ENCODE measurements at regions not wholly inside any gene's neighbourhood (a gene's known extent, or its start where the extent isn't known, plus 50 kb on each side); places are given as distances from the start of the nearest gene placed in this dataset.

- H3K36me3 Mint-ChIP-seq: no peaks in the 10 kb centered on the region
- Histone ChIP-seq H3K9me3 (no peaks in the 10 kb centered on the region), H3K36me3 (ENCODE audit: control insufficient read depth in 2 of 2, extremely low read depth in 1 of 2, insufficient read depth in 1 of 2, low read length in 1 of 2) (no peaks in the 10 kb centered on the region), H3K27ac (ENCODE audit: low read length) (no peak overlapping the region), H3K4me1 (ENCODE audit: control insufficient read depth in 1 of 2, extremely low read depth in 1 of 2, insufficient read depth in 2 of 2, low read length in 2 of 2) (no peaks in the 10 kb centered on the region), H3K4me3 (ENCODE audit: control insufficient read depth in 1 of 2, extremely low read depth in 1 of 2, low read length in 1 of 2) (no peak overlapping the region), H3K27me3 (replicated peaks in 1 of 2; ENCODE audit: control insufficient read depth in 2 of 2, extremely low read depth in 1 of 2, insufficient read depth in 2 of 2, low read length in 1 of 2) (no peaks in the 10 kb centered on the region)
- no peak for ATAC-seq (replicated peaks in 1 of 4)
- POLR2A ChIA-PET: no interaction called here
- no CpG with 5 or more reads among the region's 1 CpG for WGBS (ENCODE audit: insufficient coverage)
- H3K9me3 Mint-ChIP-seq: peaks cover 0 to 7% (median 0%) of the 10 kb centered on the region in 3 donors
- CTCF ChIA-PET: no interaction called here
- no peak overlapping the region for H3K27ac Mint-ChIP-seq
- H3K4me3 Mint-ChIP-seq: no peak overlapping the region
- no peaks in the 10 kb centered on the region for H3K4me1 Mint-ChIP-seq
- H3K27me3 Mint-ChIP-seq: no peaks in the 10 kb centered on the region
- no peak for DNase-seq
These were observed 361.6 kb upstream of the MARCKS start for GRCh38 chr6:113495521-113495920.

- no peaks in the 10 kb centered on the region for H3K4me1 Mint-ChIP-seq
- DNase-seq: no peak
- Histone ChIP-seq H3K4me3 (ENCODE audit: control insufficient read depth in 1 of 2, extremely low read depth in 1 of 2, low read length in 1 of 2) (no peak overlapping the region), H3K27me3 (replicated peaks in 1 of 2; ENCODE audit: control insufficient read depth in 2 of 2, extremely low read depth in 1 of 2, insufficient read depth in 2 of 2, low read length in 1 of 2) (no peaks in the 10 kb centered on the region), H3K27ac (ENCODE audit: low read length) (no peak overlapping the region), H3K36me3 (ENCODE audit: control insufficient read depth in 2 of 2, extremely low read depth in 1 of 2, insufficient read depth in 1 of 2, low read length in 1 of 2) (no peaks in the 10 kb centered on the region), H3K4me1 (ENCODE audit: control insufficient read depth in 1 of 2, extremely low read depth in 1 of 2, insufficient read depth in 2 of 2, low read length in 2 of 2) (no peaks in the 10 kb centered on the region), H3K9me3 (no peaks in the 10 kb centered on the region)
- POLR2A ChIA-PET: no interaction called here
- no CpG with 5 or more reads among the region's 4 CpGs for WGBS (ENCODE audit: insufficient coverage)
- H3K4me3 Mint-ChIP-seq: no peak overlapping the region
- H3K27ac Mint-ChIP-seq: no peak overlapping the region
- no peaks in the 10 kb centered on the region for H3K36me3 Mint-ChIP-seq
- H3K27me3 Mint-ChIP-seq: no peaks in the 10 kb centered on the region
- peaks cover 0 to 7% (median 0%) of the 10 kb centered on the region in 3 donors for H3K9me3 Mint-ChIP-seq
- ATAC-seq (replicated peaks in 1 of 4): no peak
- CTCF ChIA-PET: no interaction called here
These were observed 361.0 kb upstream of the MARCKS start for GRCh38 chr6:113496166-113496565.

GRCh38 chr6:113500221-113500620 is 356.9 kb upstream of the MARCKS start:
- Histone ChIP-seq H3K4me1 (ENCODE audit: control insufficient read depth in 1 of 2, extremely low read depth in 1 of 2, insufficient read depth in 2 of 2, low read length in 2 of 2) (no peaks in the 10 kb centered on the region), H3K9me3 (no peaks in the 10 kb centered on the region), H3K36me3 (ENCODE audit: control insufficient read depth in 2 of 2, extremely low read depth in 1 of 2, insufficient read depth in 1 of 2, low read length in 1 of 2) (no peaks in the 10 kb centered on the region), H3K27me3 (replicated peaks in 1 of 2; ENCODE audit: control insufficient read depth in 2 of 2, extremely low read depth in 1 of 2, insufficient read depth in 2 of 2, low read length in 1 of 2) (no peaks in the 10 kb centered on the region), H3K4me3 (ENCODE audit: control insufficient read depth in 1 of 2, extremely low read depth in 1 of 2, low read length in 1 of 2) (no peak overlapping the region), H3K27ac (ENCODE audit: low read length) (no peak overlapping the region)
- ChIA-PET CTCF (interaction anchor here in 1 of 2 donors (0.6 kb wide), 1 partner anchor 16 kb away, joined by 3 read pairs; no protein-coding TSS in a partner anchor), POLR2A (no interaction called here)
- H3K36me3 Mint-ChIP-seq: no peaks in the 10 kb centered on the region
- H3K9me3 Mint-ChIP-seq: peaks cover 0 to 7% (median 0%) of the 10 kb centered on the region in 3 donors
- no peak overlapping the region for H3K4me3 Mint-ChIP-seq
- DNase-seq: no peak
- no peak for ATAC-seq (replicated peaks in 1 of 4)
- 53% methylated on average over 1 of the region's 1 CpG for WGBS (ENCODE audit: insufficient coverage)
- no peaks in the 10 kb centered on the region for H3K4me1 Mint-ChIP-seq
- peaks cover 0 to 2% of the 10 kb centered on the region in 2 donors for H3K27me3 Mint-ChIP-seq
- no peak overlapping the region for H3K27ac Mint-ChIP-seq

- Histone ChIP-seq H3K9me3 (no peaks in the 10 kb centered on the region), H3K27me3 (replicated peaks in 1 of 2; ENCODE audit: control insufficient read depth in 2 of 2, extremely low read depth in 1 of 2, insufficient read depth in 2 of 2, low read length in 1 of 2) (no peaks in the 10 kb centered on the region), H3K4me1 (ENCODE audit: control insufficient read depth in 1 of 2, extremely low read depth in 1 of 2, insufficient read depth in 2 of 2, low read length in 2 of 2) (no peaks in the 10 kb centered on the region), H3K36me3 (ENCODE audit: control insufficient read depth in 2 of 2, extremely low read depth in 1 of 2, insufficient read depth in 1 of 2, low read length in 1 of 2) (no peaks in the 10 kb centered on the region), H3K27ac (ENCODE audit: low read length) (no peak overlapping the region), H3K4me3 (ENCODE audit: control insufficient read depth in 1 of 2, extremely low read depth in 1 of 2, low read length in 1 of 2) (no peak overlapping the region)
- DNase-seq (no peak), ATAC-seq (replicated peaks in 1 of 4) (no peak)
- H3K4me1 Mint-ChIP-seq: no peaks in the 10 kb centered on the region
- ChIA-PET POLR2A (no interaction called here), CTCF (no interaction called here)
- H3K4me3 Mint-ChIP-seq: no peak overlapping the region
- H3K36me3 Mint-ChIP-seq: no peaks in the 10 kb centered on the region
- peaks cover 0 to 3% (median 0%) of the 10 kb centered on the region in 3 donors for H3K9me3 Mint-ChIP-seq
- no CpG with 5 or more reads among the region's 2 CpGs for WGBS (ENCODE audit: insufficient coverage)
- peaks cover 2 to 5% of the 10 kb centered on the region in 2 donors for H3K27me3 Mint-ChIP-seq
- H3K27ac Mint-ChIP-seq: no peak overlapping the region
These were observed 352.0 kb upstream of the MARCKS start for GRCh38 chr6:113505084-113505699.

GRCh38 chr6:113508249-113508648 is 348.9 kb upstream of the MARCKS start:
- Histone ChIP-seq H3K4me1 (ENCODE audit: control insufficient read depth in 1 of 2, extremely low read depth in 1 of 2, insufficient read depth in 2 of 2, low read length in 2 of 2) (no peaks in the 10 kb centered on the region), H3K9me3 (no peaks in the 10 kb centered on the region), H3K27ac (ENCODE audit: low read length) (no peak overlapping the region), H3K27me3 (replicated peaks in 1 of 2; ENCODE audit: control insufficient read depth in 2 of 2, extremely low read depth in 1 of 2, insufficient read depth in 2 of 2, low read length in 1 of 2) (peaks cover 0 to 2% of the 10 kb centered on the region in 2 experiments), H3K4me3 (ENCODE audit: control insufficient read depth in 1 of 2, extremely low read depth in 1 of 2, low read length in 1 of 2) (no peak overlapping the region), H3K36me3 (ENCODE audit: control insufficient read depth in 2 of 2, extremely low read depth in 1 of 2, insufficient read depth in 1 of 2, low read length in 1 of 2) (no peaks in the 10 kb centered on the region)
- Mint-ChIP-seq H3K27me3 (peaks cover 2 to 5% of the 10 kb centered on the region in 2 donors), H3K36me3 (no peaks in the 10 kb centered on the region), H3K27ac (no peak overlapping the region), H3K9me3 (no peaks in the 10 kb centered on the region), H3K4me1 (no peaks in the 10 kb centered on the region), H3K4me3 (no peak overlapping the region)
- CTCF ChIA-PET: no interaction called here
- 80% methylated on average over 1 of the region's 3 CpGs for WGBS (ENCODE audit: insufficient coverage)
- POLR2A ChIA-PET: no interaction called here
- DNase-seq (no peak), ATAC-seq (replicated peaks in 1 of 4) (no peak)

- WGBS (ENCODE audit: insufficient coverage): 77% methylated on average over 1 of the region's 2 CpGs
- no peaks in the 10 kb centered on the region for H3K36me3 Mint-ChIP-seq
- Histone ChIP-seq H3K4me3 (ENCODE audit: control insufficient read depth in 1 of 2, extremely low read depth in 1 of 2, low read length in 1 of 2) (no peak overlapping the region), H3K27me3 (replicated peaks in 1 of 2; ENCODE audit: control insufficient read depth in 2 of 2, extremely low read depth in 1 of 2, insufficient read depth in 2 of 2, low read length in 1 of 2) (peaks cover 0 to 2% of the 10 kb centered on the region in 2 experiments), H3K36me3 (ENCODE audit: control insufficient read depth in 2 of 2, extremely low read depth in 1 of 2, insufficient read depth in 1 of 2, low read length in 1 of 2) (no peaks in the 10 kb centered on the region), H3K4me1 (ENCODE audit: control insufficient read depth in 1 of 2, extremely low read depth in 1 of 2, insufficient read depth in 2 of 2, low read length in 2 of 2) (no peaks in the 10 kb centered on the region), H3K27ac (ENCODE audit: low read length) (no peak overlapping the region), H3K9me3 (no peaks in the 10 kb centered on the region)
- H3K27ac Mint-ChIP-seq: no peak overlapping the region
- H3K9me3 Mint-ChIP-seq: peaks cover 0 to 2% (median 1%) of the 10 kb centered on the region in 3 donors
- POLR2A ChIA-PET: interaction anchor here in 1 of 2 donors (0.6 kb wide), 1 partner anchor 1348 kb away, joined by 3 read pairs; no protein-coding TSS in a partner anchor
- ATAC-seq (replicated peaks in 1 of 4) (no peak), DNase-seq (no peak)
- H3K27me3 Mint-ChIP-seq: peaks cover 0 to 14% of the 10 kb centered on the region in 2 donors
- H3K4me1 Mint-ChIP-seq: no peaks in the 10 kb centered on the region
- H3K4me3 Mint-ChIP-seq: no peak overlapping the region
- CTCF ChIA-PET: no interaction called here
These were observed 346.0 kb upstream of the MARCKS start for GRCh38 chr6:113511100-113511499.

- 100% methylated on average over 1 of the region's 2 CpGs for WGBS (ENCODE audit: insufficient coverage)
- CTCF ChIA-PET: no interaction called here
- H3K27ac Mint-ChIP-seq: no peak overlapping the region
- no peaks in the 10 kb centered on the region for H3K9me3 ChIP-seq
- H3K36me3 ChIP-seq (ENCODE audit: control insufficient read depth in 2 of 2, extremely low read depth in 1 of 2, insufficient read depth in 1 of 2, low read length in 1 of 2): no peaks in the 10 kb centered on the region
- peaks cover 0 to 17% of the 10 kb centered on the region in 2 donors for H3K27me3 Mint-ChIP-seq
- no peak overlapping the region for H3K4me3 ChIP-seq (ENCODE audit: control insufficient read depth in 1 of 2, extremely low read depth in 1 of 2, low read length in 1 of 2)
- H3K27me3 ChIP-seq (replicated peaks in 1 of 2; ENCODE audit: control insufficient read depth in 2 of 2, extremely low read depth in 1 of 2, insufficient read depth in 2 of 2, low read length in 1 of 2): peaks cover 0 to 2% of the 10 kb centered on the region in 2 experiments
- no peak for DNase-seq
- no peak for ATAC-seq (replicated peaks in 1 of 4)
- H3K4me3 Mint-ChIP-seq: no peak overlapping the region
- H3K4me1 Mint-ChIP-seq: no peaks in the 10 kb centered on the region
- no peaks in the 10 kb centered on the region for H3K4me1 ChIP-seq (ENCODE audit: control insufficient read depth in 1 of 2, extremely low read depth in 1 of 2, insufficient read depth in 2 of 2, low read length in 2 of 2)
- no peaks in the 10 kb centered on the region for H3K36me3 Mint-ChIP-seq
- POLR2A ChIA-PET: no interaction called here
- peaks cover 0 to 5% (median 1%) of the 10 kb centered on the region in 3 donors for H3K9me3 Mint-ChIP-seq
- H3K27ac ChIP-seq (ENCODE audit: low read length): no peak overlapping the region
These were observed 344.6 kb upstream of the MARCKS start for GRCh38 chr6:113512576-113512975.
